K562 (cell line): ENCODE measurements at regions not wholly inside any gene's neighbourhood (a gene's known extent, or its start where the extent isn't known, plus 50 kb on each side); places are given as distances from the start of the nearest gene placed in this dataset.
A peak's percentile ranks its signal among the peaks of the same experiment; 100 is the strongest.
"Not testable (repeated sequence)": the region's sequence is repeated elsewhere in the genome, so short reads cannot be mapped to it uniquely, and the experiment has no call there.

Experiments
- ATAC-seq: fragments of 200-7000 bp; cut with Tn5 transposase; 3 replicates; pipeline ENCODE4 v1.9.1; 2020; ENCODE audit warnings: moderate library complexity
- BruUV-seq: library from RNA; stranded (reverse); fragments of 400-500 nt; replicated peaks from 2 replicates; lab custom pipeline; 2021; lab: Mats Ljungman, UMichigan
- CTCF ChIA-PET: fragments of 300-600 bp; formaldehyde crosslinking; extraction: SDS; loops from one replicate; lab custom pipeline; 2021; ENCODE audit warnings: low intra/inter-chr PET ratio; lab: Yijun Ruan, JAX
- POLR2A ChIA-PET: fragments of 300-600, 350-650 bp; sonication (Branson Sonifier 250); formaldehyde crosslinking; extraction: SDS; loops from one replicate; lab custom pipeline; 2021; ENCODE audit warnings: antibody characterized with exemption, inconsistent platforms; lab: Yijun Ruan, JAX
- DNase-seq, 4 experiments: peaks; one replicate each; pipeline versions ENCODE4 v3.0.0 to v3.0.0-alpha.2; 2011 to 2018; ENCODE audit warnings: low spot score in 3 of 4, mixed read lengths in 3 of 4; ENCODE audit errors: extremely low read depth in 1 of 4
- FAIRE-seq: peaks from 2 replicates; lab custom pipeline; 2011; peaks lifted over from hg19 to GRCh38; lab: Jason Lieb, UNC
- H2AFZ ChIP-seq: 2 replicates; pipeline ENCODE4 v1.6.0; 2011; ENCODE audit warnings: low read depth, low read length, control low read depth, inconsistent platforms
- H3K27ac ChIP-seq: fragments of 200-600 bp; 3 replicates; pipeline ENCODE4 v1.8.0; 2011; ENCODE audit warnings: low read depth, mild to moderate bottlenecking, control low read depth, inconsistent platforms, low read length, moderate library complexity, mixed read lengths; ENCODE audit errors: extremely low read depth
- H3K27me3 ChIP-seq, 2 experiments: fragments of 300-600 bp in 1 of 2; 2 replicates in 1 of 2; 3 replicates in 1 of 2; pipeline versions ENCODE4 v1.6.0 to v1.8.0; 2011; ENCODE audit warnings: inconsistent platforms in 2 of 2, low read length in 2 of 2, mild to moderate bottlenecking in 1 of 2, mixed read lengths in 1 of 2, moderate library complexity in 1 of 2; ENCODE audit not compliant: control insufficient read depth in 2 of 2, insufficient read depth in 2 of 2
- H3K36me3 ChIP-seq: fragments of 300-600 bp; 3 replicates; pipeline ENCODE4 v1.8.0; 2011; ENCODE audit warnings: mild to moderate bottlenecking, low read length, inconsistent platforms; ENCODE audit not compliant: control insufficient read depth, insufficient read depth
- H3K4me1 ChIP-seq, 2 experiments: fragments of 200-600 bp in 1 of 2; replicated peaks in 1 of 2; 2 replicates in 1 of 2; 3 replicates in 1 of 2; pipeline versions ENCODE4 v1.5.1 to v1.8.0; 2011; ENCODE audit warnings: inconsistent platforms in 2 of 2, low read length in 2 of 2, mild to moderate bottlenecking in 1 of 2, mixed read lengths in 1 of 2, moderate library complexity in 1 of 2; ENCODE audit not compliant: control insufficient read depth in 2 of 2, insufficient read depth in 2 of 2
- H3K4me2 ChIP-seq: 2 replicates; pipeline ENCODE4 v1.6.1; 2011; ENCODE audit warnings: low read length, control low read depth, inconsistent platforms, mixed read lengths; ENCODE audit not compliant: insufficient read depth
- H3K4me3 ChIP-seq: fragments of 200-600 bp; sonication (generic), shearing (Covaris generic); 2 replicates; pipeline ENCODE4 v1.5.1; 2016; ENCODE audit warnings: control low read depth, inconsistent platforms
- H3K79me2 ChIP-seq: fragments of 200-600 bp; 3 replicates; pipeline ENCODE4 v1.8.0; 2011; ENCODE audit warnings: low read length, inconsistent platforms; ENCODE audit not compliant: control insufficient read depth, insufficient read depth
- H3K9ac ChIP-seq, 2 experiments: 2 replicates each; pipeline versions ENCODE4 v1.6.0 to v1.6.1; 2011; ENCODE audit warnings: low read depth in 2 of 2, low read length in 2 of 2, control low read depth in 1 of 2, inconsistent platforms in 1 of 2, mild to moderate bottlenecking in 1 of 2, mixed read lengths in 1 of 2; ENCODE audit not compliant: insufficient read depth in 1 of 2
- H3K9me1 ChIP-seq: one replicate; pipeline ENCODE4 v1.6.0; 2011; ENCODE audit warnings: inconsistent platforms, mild to moderate bottlenecking, low read length, moderate library complexity; ENCODE audit not compliant: control insufficient read depth, insufficient read depth
- H3K9me3 ChIP-seq: replicated peaks from 2 replicates; pipeline ENCODE4 v1.5.1; 2011; ENCODE audit warnings: low read depth, low read length, inconsistent platforms; ENCODE audit not compliant: control insufficient read depth, insufficient read depth
- H4K20me1 ChIP-seq: replicated peaks from 2 replicates; pipeline ENCODE4 v1.6.1; 2011; ENCODE audit warnings: low read length, inconsistent platforms, mixed read lengths; ENCODE audit not compliant: control insufficient read depth, insufficient read depth
- WGBS: fragments of 100-300 bp; shearing (Covaris generic); methylation state at CpG from one replicate; pipeline ENCODE4 v1.1.6; 2016; ENCODE audit warnings: low coverage, mixed read lengths; ENCODE audit not compliant: insufficient coverage; ENCODE audit errors: missing lambda C conversion rate; 5-methylcytosine and 5-hydroxymethylcytosine counted together
- in situ Hi-C: fragments of 300-500 bp; cut with MboI; formaldehyde crosslinking; loops from 4 replicates; pipeline ENCODE4 v1.15.0; 2018; ENCODE audit warnings: inconsistent platforms, mixed read lengths
- intact Hi-C: fragments of 100-400 bp; cut with micrococcal nuclease; formaldehyde crosslinking; loops from 2 replicates; pipeline ENCODE4 v1.14.2; 2022

DNA sequence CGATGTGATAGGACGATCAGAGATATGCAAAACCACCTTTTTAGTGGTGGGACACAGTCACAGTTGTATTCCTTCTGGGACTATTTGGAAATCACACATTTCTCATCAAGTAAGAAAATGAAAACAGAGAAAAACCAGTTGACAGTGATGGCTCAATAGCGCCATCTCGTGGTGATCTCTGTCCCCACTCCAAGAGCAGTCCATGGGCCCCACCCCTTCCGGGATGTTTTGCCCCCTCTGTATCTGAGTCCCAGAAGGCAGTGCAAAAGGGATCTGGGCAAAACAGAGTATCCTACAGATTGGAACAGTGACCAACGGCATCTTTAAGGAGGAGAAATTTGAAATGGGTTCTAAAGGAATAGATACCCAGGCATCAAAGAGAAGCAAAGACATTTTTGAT is 155.5 kb downstream of the NPIPA8 start:
- H3K9me1 ChIP-seq, POLR2A ChIA-PET, intact Hi-C loops, CTCF ChIA-PET, H3K36me3 ChIP-seq, H3K4me2 ChIP-seq, H3K27ac ChIP-seq, H3K27me3 ChIP-seq, H3K4me3 ChIP-seq, H3K9me3 ChIP-seq, H3K79me2 ChIP-seq, H3K9ac ChIP-seq, H3K4me1 ChIP-seq, DNase-seq, H2AFZ ChIP-seq, BruUV-seq, H4K20me1 ChIP-seq, in situ Hi-C loops: not testable (repeated sequence)
- peak; percentile 90 for FAIRE-seq
- 35% methylated on average over 2 of the region's 6 CpGs for WGBS
- ATAC-seq, result peak; percentile 99

DNA sequence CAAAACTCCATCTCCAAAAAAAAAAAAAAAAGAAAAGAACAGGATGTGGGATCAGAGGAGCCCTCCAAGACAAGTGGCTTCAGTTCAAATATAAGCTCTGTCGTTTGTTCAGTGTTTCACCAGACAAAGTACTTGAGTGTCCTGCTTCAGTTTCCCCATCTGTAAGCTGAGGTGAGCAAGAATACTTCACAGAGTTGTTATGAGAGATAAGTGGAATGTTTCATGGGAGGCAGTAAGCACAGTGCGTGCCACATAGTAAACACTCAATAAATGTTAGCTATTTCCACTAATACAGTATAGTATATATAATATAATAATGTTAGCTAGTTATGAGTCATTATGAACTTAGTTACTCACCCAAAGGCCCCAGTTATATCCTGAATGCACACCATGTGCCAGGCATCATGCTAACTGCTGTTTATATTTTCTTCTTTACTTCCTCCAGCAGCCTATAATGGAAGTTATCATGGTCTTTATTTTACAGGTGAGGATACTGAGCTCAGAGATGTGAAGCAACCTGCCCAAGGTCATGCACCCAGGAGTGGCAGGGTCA is 162.5 kb downstream of the NPIPA8 start:
- H4K20me1 ChIP-seq, H3K9ac ChIP-seq, CTCF ChIA-PET, FAIRE-seq, H3K4me3 ChIP-seq, H3K36me3 ChIP-seq, in situ Hi-C loops, H3K27ac ChIP-seq, H3K9me3 ChIP-seq, H3K9me1 ChIP-seq, DNase-seq, ATAC-seq, H3K4me2 ChIP-seq, H3K4me1 ChIP-seq, intact Hi-C loops, H3K27me3 ChIP-seq, POLR2A ChIA-PET, BruUV-seq, H2AFZ ChIP-seq, H3K79me2 ChIP-seq: not testable (repeated sequence)
- 25% methylated on average over 2 of the region's 2 CpGs for WGBS

DNA sequence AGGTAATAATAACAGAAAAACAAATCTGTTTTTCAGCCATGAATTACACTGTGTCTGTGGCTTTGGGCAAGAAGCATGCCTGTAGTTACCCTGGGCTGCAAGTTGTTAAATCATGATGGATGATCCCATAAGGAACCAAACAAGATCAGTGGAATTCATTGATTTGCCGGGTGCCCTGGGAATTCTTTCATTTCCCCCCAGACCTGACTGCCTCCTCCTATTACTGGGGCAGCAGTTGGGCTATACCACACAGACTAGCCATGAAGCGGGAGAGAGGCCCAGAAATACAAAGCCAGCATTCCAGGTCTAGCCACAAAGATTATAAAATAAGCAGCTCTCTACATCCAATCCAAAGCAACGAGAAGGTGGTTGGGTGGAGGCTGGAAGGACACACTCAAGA is 174.2 kb downstream of the NPIPA8 start:
- intact Hi-C loops, H3K27me3 ChIP-seq, ATAC-seq, H3K4me3 ChIP-seq, FAIRE-seq, DNase-seq, H3K79me2 ChIP-seq, H4K20me1 ChIP-seq, H3K4me2 ChIP-seq, H3K4me1 ChIP-seq, H2AFZ ChIP-seq, H3K9me1 ChIP-seq, POLR2A ChIA-PET, H3K9me3 ChIP-seq, H3K27ac ChIP-seq, CTCF ChIA-PET, BruUV-seq, H3K36me3 ChIP-seq, H3K9ac ChIP-seq: not testable (repeated sequence)
- in situ Hi-C loops, result loop anchor here (5.0 kb wide), 1 partner anchor 1610 kb away; no protein-coding TSS in a partner anchor
- WGBS, result 27% methylated on average over 2 of the region's 3 CpGs

DNA sequence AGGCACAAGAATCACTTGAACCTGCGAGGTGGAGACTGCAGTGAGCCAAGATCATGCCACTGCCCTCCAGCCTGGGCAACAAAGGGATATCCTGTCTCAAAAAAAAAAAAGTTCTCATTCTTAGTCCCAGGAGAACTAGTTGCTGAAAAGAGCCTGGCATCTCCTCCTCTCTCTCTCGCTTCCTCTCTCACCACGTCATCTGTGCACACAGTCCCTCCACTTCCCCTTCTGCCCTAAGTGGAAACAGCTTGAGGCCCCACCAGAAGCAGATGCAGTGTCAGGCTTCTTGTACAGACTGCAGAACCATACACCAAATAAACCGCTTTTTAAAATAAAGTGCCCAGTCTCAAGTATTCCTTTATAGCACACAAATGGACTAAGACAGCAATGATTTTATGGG is 175.3 kb downstream of the NPIPA8 start:
- FAIRE-seq, intact Hi-C loops, H3K9me1 ChIP-seq, H3K79me2 ChIP-seq, H3K36me3 ChIP-seq, CTCF ChIA-PET, H3K4me3 ChIP-seq, H3K27me3 ChIP-seq, BruUV-seq, H3K9ac ChIP-seq, H3K27ac ChIP-seq, H3K9me3 ChIP-seq, H3K4me1 ChIP-seq, DNase-seq, H2AFZ ChIP-seq, ATAC-seq, H3K4me2 ChIP-seq, H4K20me1 ChIP-seq, POLR2A ChIA-PET: not testable (repeated sequence)
- in situ Hi-C loops, result loop anchor here (5.0 kb wide), 1 partner anchor 1609 kb away; no protein-coding TSS in a partner anchor
- WGBS, result 22% methylated on average over 3 of the region's 4 CpGs
